ENCODE measurements at regions not wholly inside any gene's neighbourhood (a gene's known extent, or its start where the extent isn't known, plus 50 kb on each side); places are given as distances from the start of the nearest gene placed in this dataset.

DNA sequence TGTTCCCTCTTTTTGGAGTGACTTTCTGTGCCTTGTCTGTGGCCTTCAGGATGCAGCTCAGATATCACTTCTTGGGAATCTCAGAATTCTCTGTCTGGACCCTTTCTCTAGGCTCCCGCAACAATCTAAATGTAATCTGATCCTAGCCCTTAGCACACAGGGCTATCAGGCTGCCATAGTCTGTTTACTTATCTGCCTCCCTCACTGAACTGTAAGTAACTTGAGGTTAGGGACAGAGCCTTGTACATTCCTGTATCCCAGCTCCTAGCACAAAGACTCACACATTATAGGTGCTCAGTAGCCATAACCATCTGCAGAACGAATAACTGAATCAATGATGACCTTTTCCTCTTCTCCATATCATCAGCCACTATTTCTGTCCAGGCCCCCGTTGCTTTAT is 69.5 kb downstream of the RTL9 start:
- DNase-seq (no peak), ATAC-seq (no peak)
- intact Hi-C loops (cut with micrococcal nuclease), result no loop called here

DNA sequence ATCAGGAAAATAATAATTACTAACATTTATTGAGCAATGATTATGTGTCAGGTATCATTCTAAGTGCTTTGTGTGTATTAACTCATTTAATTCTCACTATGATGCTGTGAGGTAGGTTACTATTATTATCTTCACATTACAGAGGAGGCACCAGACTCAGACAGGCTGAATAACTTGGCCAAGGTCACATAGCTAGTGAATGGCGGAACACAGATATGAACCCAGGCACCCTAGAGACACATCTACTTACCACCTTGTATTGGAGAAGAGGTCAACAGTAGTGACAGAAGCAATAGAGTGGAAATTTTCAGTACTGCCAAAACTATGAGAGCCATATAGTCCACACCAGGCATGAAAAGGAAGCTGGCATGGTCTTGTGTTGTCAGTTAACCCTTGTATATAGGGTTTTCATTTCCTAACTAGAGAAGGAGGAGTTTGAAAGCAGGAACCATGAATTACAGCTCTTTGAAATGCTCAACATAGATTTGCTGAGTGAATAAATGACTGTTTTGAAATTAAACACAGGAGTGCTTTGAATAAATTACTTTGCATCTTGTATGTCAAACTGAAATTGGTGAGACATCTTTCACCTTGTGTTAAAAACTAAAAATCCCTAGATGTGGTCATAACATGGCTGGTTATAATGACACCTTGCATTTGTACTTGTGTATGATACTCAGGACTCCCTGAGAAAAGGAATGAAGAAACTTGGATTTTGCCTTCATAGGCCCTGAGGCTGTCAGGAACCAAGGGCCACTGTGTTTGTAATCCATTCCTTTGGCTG is 71.8 kb downstream of the RTL9 start:
- intact Hi-C loops (cut with micrococcal nuclease), result no loop called here
- peak; percentile 51 for ATAC-seq

DNA sequence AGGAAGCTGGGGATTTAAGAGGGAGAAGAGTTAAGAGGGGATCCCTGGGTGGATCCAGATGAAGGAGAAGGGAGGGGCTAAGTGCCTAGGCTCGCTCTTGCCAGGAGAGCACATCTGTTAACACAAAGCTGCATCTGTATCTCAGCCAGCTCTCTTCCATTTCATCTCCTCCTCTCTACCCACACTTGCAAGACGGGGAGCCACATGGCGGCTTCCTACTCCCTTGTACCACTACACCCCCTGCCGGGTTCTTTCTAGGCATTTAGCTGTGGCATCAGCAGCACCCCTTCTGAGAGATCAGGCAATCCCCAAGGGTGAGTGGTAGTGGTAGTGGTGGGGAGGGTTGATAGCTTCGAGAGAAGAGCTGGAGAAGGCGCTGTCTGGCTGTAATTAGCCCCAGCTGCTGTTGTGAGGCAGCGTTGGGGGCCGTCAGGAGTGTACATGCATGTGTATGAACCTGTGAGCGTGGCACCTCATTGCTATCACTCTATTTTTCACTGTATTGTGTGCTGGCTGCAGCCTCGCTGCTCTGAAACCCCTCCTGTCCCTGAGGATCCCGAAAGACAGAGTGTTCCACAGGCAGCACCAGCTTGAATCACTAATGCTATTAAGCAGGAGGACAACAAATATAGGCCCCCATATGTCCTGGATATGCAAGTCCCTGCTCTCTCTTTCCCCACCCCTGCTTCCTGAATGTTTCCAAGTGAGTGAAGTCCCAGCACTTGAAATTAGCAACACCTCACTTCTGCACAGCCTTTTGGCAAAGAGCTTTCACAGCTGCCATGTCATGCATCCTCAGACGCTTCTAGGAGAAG is 73.7 kb downstream of the RTL9 start:
- ATAC-seq (peak; percentile 38), DNase-seq (no peak)
- intact Hi-C loops (cut with micrococcal nuclease), result no loop called here

More for the DNA sequence above, 71.8 kb downstream of the RTL9 start:
- DNase-seq, result no peak

- DNase-seq, result peak; percentile 50
- intact Hi-C loops (cut with micrococcal nuclease), result no loop called here
- ATAC-seq, result peak; percentile 66
These were observed 74.2 kb downstream of the RTL9 start for GRCh38 chrX:110432906-110433215.

GRCh38 chrX:110435196-110435595 is 76.5 kb downstream of the RTL9 start:
- no peak for DNase-seq
- no peak for ATAC-seq
- intact Hi-C loops (cut with micrococcal nuclease), result no loop called here

DNA sequence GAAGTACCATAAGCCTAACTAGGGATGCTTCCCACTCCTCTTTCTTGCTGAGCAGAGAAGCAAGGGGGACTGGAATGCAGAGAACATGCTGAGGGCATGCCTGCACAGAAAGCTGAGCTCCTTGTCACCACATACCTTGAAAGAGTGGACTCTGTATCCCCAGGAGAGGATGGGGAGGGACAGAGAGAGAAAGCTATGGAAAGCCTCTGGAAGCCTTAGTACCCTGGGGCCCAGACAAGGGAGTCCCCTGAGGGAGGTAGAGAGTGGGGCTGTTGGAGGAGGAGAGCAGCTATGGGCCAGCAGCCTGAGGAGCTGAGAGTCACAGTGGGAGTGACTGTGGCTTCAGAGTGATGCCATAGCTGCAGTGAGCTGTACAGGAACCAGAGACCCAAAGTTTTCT is 77.9 kb downstream of the RTL9 start:
- ATAC-seq (no peak), DNase-seq (no peak)
- intact Hi-C loops (cut with micrococcal nuclease), result no loop called here

GRCh38 chrX:110437686-110438085 is 79.0 kb downstream of the RTL9 start:
- intact Hi-C loops (cut with micrococcal nuclease), result no loop called here
- DNase-seq (no peak), ATAC-seq (no peak)

GRCh38 chrX:110440016-110440805 is 81.6 kb downstream of the RTL9 start:
- ATAC-seq, result peak; percentile 60
- no peak for DNase-seq
- intact Hi-C loops (cut with micrococcal nuclease), result no loop called here

DNA sequence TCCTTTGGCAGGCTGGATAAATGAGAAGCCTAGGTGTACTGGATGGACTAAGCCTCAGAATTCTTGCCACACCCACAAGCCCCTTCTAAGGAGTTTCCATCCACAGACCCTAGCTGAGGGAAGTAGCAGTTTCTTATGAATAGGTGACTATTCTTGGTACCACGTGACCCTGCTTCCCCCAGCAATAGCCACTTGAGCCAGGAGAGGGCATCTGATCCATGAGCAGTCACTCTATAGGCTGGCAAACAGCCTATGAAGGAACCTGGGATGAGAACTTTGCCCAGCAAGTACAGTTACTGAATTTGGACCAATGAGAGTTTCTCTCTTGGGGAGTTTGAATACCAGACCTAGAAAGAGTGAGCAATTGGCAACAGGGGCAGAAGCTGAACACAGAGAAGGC is 84.0 kb downstream of the RTL9 start:
- DNase-seq (no peak), ATAC-seq (no peak)
- intact Hi-C loops (cut with micrococcal nuclease), result no loop called here

- DNase-seq (no peak), ATAC-seq (no peak)
- intact Hi-C loops (cut with micrococcal nuclease), result no loop called here
These were observed 86.3 kb downstream of the RTL9 start for GRCh38 chrX:110444996-110445395.

GRCh38 chrX:110448459-110448858 is 89.8 kb downstream of the RTL9 start:
- DNase-seq (no peak), ATAC-seq (no peak)
- intact Hi-C loops (cut with micrococcal nuclease), result no loop called here

DNA sequence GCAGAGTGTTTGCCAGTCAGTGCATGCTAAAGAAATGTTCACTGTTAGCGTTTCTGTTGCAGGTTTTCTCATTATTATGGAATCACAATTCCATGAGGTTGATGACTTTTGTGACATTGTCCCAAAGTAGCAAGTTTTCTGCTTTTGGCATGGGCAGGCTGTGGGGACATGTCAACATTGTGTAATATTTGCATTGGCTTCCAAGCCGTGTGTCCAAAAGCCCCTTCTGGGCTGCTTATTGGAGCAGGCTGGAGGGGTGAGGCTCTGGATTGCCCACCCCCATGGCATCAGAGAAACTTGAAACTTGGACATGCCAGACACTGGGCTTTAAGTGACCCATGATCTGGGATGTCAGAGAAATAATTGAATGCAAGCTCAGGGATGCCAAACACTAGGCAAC is 90.7 kb downstream of the RTL9 start:
- intact Hi-C loops (cut with micrococcal nuclease), result no loop called here
- no peak for DNase-seq

GRCh38 chrX:110450050-110450449 is 91.4 kb downstream of the RTL9 start:
- intact Hi-C loops (cut with micrococcal nuclease), result loop anchor here (5.0 kb wide), 1 partner anchor 397 kb away; no protein-coding TSS in a partner anchor
- peak; percentile 93 for ATAC-seq
- peak; percentile 65 for DNase-seq

More for the DNA sequence above, 90.7 kb downstream of the RTL9 start:
- ATAC-seq, result no peak

DNA sequence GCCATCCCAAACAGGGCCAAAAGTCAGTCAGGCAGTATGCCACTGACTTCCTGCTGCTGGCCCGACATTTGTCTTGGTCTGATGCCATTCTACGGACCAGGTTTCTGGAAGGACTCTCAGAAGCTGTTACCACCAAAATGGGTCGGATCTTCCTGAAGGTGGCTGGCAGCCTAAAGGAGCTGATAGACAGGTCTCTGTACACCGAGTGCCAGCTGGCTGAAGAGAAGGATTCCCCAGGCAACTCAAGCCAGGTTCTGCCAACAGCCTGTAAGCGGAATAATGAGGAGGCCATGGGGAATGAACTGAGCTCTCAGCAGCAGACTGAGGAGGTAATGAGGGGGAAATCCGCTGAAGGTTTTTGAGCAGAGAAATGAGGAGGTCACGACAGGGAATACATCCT is 95.7 kb downstream of the RTL9 start:
- peak; percentile 37 for ATAC-seq
- no peak for DNase-seq
- intact Hi-C loops (cut with micrococcal nuclease), result loop anchor here (5.0 kb wide), 1 partner anchor 393 kb away; no protein-coding TSS in a partner anchor

GRCh38 chrX:110462957-110463356 is 104.3 kb downstream of the RTL9 start:
- intact Hi-C loops (cut with micrococcal nuclease), result no loop called here
- ATAC-seq, result no peak
- DNase-seq, result no peak

DNA sequence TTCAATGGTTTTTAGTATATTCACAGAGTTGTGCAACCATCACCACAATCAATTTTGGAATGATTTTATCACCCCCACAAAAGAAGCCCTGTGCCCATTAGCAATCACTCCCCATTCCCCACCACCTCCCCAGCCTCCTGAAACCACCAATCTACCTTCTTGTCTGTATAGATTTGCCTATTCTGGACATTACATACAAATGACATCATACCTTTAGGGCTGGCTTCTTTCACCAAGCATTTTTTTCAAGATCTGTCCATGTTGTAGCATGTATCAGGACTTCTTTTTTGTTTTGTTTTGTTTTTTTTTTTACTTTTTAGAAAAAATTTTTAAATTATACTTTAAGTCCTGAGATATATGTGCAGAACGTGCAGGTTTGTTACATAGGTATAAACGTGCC is 108.1 kb downstream of the RTL9 start:
- ATAC-seq, result no peak
- no peak for DNase-seq
- intact Hi-C loops (cut with micrococcal nuclease), result no loop called here

DNA sequence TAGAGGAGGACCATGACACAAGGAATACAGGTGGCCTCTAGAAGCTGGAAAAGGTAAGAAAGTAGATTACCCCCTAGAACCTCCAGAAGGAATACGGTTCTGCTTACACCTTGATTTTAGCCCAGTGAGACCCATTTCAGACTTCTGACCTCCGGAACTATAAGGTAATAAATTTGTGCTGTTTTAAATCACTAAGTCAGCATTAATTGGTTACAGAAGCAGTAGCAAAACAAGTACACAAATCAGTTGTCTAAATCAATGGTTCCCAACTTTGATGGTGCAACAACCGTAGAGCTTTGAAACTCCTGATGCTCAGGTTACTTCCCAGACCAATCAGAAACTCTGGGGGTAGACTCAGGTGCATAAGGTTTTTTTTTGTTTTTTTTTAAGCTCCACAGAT is 113.6 kb downstream of the RTL9 start:
- no peak for ATAC-seq
- intact Hi-C loops (cut with micrococcal nuclease), result no loop called here
- DNase-seq, result no peak

DNA sequence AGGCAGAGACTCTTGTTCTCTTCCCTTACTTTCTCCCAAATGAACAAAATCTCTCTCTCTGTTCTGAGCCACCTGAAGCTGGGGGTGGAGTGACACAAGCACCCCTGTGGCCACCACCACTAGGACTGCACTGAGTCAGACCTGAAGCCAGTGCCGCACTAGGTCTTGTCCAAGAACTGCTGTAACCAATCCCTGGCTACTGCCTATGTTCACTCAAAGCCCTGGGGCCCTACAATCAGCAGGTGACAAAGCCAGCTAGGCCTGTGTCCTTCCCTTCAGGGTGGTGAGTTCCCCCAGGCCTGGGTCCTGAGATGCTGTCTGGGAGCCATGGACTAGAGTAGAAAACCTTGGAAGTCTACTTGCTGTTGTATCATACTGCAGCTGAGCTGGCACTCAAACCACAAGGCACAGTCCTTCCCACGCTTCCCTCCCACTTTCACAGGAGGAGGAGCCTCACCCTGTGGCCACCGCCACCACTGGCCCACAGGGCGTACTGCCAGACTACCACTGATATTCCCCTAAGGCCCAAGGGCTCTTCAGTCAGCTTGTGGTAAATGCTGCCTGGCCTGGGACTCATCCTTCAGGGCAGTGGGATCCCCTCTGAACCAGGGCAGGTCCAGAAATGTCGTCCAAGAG is 119.1 kb downstream of the RTL9 start:
- DNase-seq (no peak), ATAC-seq (no peak)
- intact Hi-C loops (cut with micrococcal nuclease), result no loop called here

DNA sequence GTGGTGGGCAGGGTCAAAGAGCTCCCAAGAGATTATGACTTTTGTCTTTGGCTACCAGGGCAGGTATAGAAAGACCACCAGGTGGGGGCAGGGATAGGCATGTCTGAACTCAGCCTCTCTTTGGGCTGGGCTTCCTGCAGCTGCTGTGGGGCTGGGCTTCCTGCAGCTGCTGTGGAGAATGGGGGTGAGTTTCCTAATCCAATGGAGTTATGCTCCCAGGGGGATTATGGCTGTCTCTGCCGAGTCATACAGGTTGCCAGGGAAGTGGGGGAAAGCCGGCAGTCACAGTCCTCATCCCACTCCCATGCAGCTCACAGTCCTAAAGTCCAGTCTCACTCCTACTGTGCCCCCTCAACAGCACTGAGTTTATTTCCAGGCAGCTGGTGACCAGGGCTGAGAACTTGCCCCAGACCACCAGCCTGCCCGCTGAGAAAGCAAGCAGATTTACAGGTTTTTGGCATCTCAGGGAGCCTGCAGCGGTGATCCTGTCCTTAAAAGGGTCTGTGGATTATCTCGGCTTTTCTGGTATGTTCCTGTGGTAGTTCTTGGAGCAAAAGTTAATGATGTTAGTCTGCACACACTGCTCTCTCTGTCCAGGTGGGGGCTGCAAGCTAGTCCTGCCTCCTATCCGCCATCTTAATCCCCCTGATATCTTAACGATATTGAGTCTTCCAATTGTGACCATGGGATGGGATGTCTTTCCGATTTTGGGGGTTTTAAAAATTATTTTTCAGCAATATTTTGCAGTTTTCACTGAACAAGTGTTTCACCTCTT is 133.4 kb downstream of the RTL9 start:
- intact Hi-C loops (cut with micrococcal nuclease), result no loop called here
- DNase-seq, result no peak
- ATAC-seq, result no peak
